Cardiac muscle cell (in vitro differentiated cells and primary cell): ENCODE measurements at regions not wholly inside any gene's neighbourhood (a gene's known extent, or its start where the extent isn't known, plus 50 kb on each side); places are given as distances from the start of the nearest gene placed in this dataset.
A peak's percentile ranks its signal among the peaks of the same experiment; 100 is the strongest.

ENCODE experiments used
- DNase-seq, 2 donors: peaks; one replicate each; pipeline versions ENCODE4 v3.0.0 to v3.0.0-alpha.2; 2010 to 2017; ENCODE audit warnings: low read depth in 1 of 2, low spot score in 1 of 2
- H3K27ac ChIP-seq: fragments of 200-600 bp; sonication (generic); 2 replicates; pipeline ENCODE4 v1.5.1; 2016
- H3K27me3 ChIP-seq: fragments of 200-600 bp; sonication (generic); 2 replicates; pipeline ENCODE4 v1.6.0; 2016; ENCODE audit warnings: control low read depth
- H3K36me3 ChIP-seq: fragments of 200-600 bp; sonication (generic); 2 replicates; pipeline ENCODE4 v1.5.1; 2016; ENCODE audit warnings: control low read depth
- H3K4me1 ChIP-seq: fragments of 200-600 bp; sonication (generic); 2 replicates; pipeline ENCODE4 v1.8.1; 2017; ENCODE audit warnings: low read depth, mild to moderate bottlenecking, mixed run types
- H3K4me3 ChIP-seq: fragments of 200-600 bp; sonication (generic); 2 replicates; pipeline ENCODE4 v1.5.1; 2016; ENCODE audit warnings: mild to moderate bottlenecking
- H3K9me3 ChIP-seq: fragments of 200-600 bp; sonication (generic); 2 replicates; pipeline ENCODE4 v1.5.1; 2017; ENCODE audit warnings: low read depth, mild to moderate bottlenecking, control low read depth
- CTCF ChIP-seq: IDR thresholded peaks from 2 replicates; pipeline ENCODE4 v1.5.1; 2012; ENCODE audit warnings: low read depth, mild to moderate bottlenecking, low read length

GRCh38 chr14:71240866-71241520, 333.7 kb downstream of the PCNX1 start:
- no peak overlapping the region for H3K27ac ChIP-seq
- peaks cover 25% of the 10 kb centered on the region for H3K4me1 ChIP-seq
- TF ChIP-seq CTCF, result no peak
- H3K4me3 ChIP-seq, result no peak overlapping the region
- H3K27me3 ChIP-seq, result no peaks in the 10 kb centered on the region
- H3K36me3 ChIP-seq, result no peaks in the 10 kb centered on the region
- H3K9me3 ChIP-seq, result no peaks in the 10 kb centered on the region
- no peak for DNase-seq

- no peak overlapping the region for H3K27ac ChIP-seq
- no peaks in the 10 kb centered on the region for H3K9me3 ChIP-seq
- H3K27me3 ChIP-seq, result no peaks in the 10 kb centered on the region
- no peak for TF ChIP-seq CTCF
- no peak overlapping the region for H3K4me3 ChIP-seq
- H3K4me1 ChIP-seq, result peaks cover 25% of the 10 kb centered on the region
- DNase-seq, result peak; percentile 30 to 64
- no peaks in the 10 kb centered on the region for H3K36me3 ChIP-seq
Measured at GRCh38 chr14:71242237-71242748, 335.0 kb downstream of the PCNX1 start.

- no peak for TF ChIP-seq CTCF
- no peaks in the 10 kb centered on the region for H3K27me3 ChIP-seq
- H3K4me1 ChIP-seq, result peaks cover 25% of the 10 kb centered on the region
- no peak overlapping the region for H3K4me3 ChIP-seq
- H3K36me3 ChIP-seq, result no peaks in the 10 kb centered on the region
- DNase-seq, result peak in 1 of 2 donors; percentile 51
- H3K9me3 ChIP-seq, result no peaks in the 10 kb centered on the region
- H3K27ac ChIP-seq, result no peak overlapping the region
Measured at GRCh38 chr14:71243697-71244096, 336.4 kb downstream of the PCNX1 start.

- no peaks in the 10 kb centered on the region for H3K27me3 ChIP-seq
- H3K27ac ChIP-seq, result no peak overlapping the region
- peak; percentile 64 to 78 for DNase-seq
- H3K9me3 ChIP-seq, result no peaks in the 10 kb centered on the region
- no peaks in the 10 kb centered on the region for H3K36me3 ChIP-seq
- H3K4me3 ChIP-seq, result no peak overlapping the region
- peaks cover 25% of the 10 kb centered on the region for H3K4me1 ChIP-seq
- no peak for TF ChIP-seq CTCF
Measured at GRCh38 chr14:71244341-71244740, 337.1 kb downstream of the PCNX1 start.

GRCh38 chr14:71245659-71246361, 338.6 kb downstream of the PCNX1 start:
- H3K27ac ChIP-seq, result no peak overlapping the region
- H3K27me3 ChIP-seq, result no peaks in the 10 kb centered on the region
- no peak for DNase-seq
- no peaks in the 10 kb centered on the region for H3K36me3 ChIP-seq
- peaks cover 25% of the 10 kb centered on the region for H3K4me1 ChIP-seq
- no peak overlapping the region for H3K4me3 ChIP-seq
- TF ChIP-seq CTCF, result no peak
- H3K9me3 ChIP-seq, result no peaks in the 10 kb centered on the region
